Osteoblast (primary cell): ENCODE measurements at regions not wholly inside any gene's neighbourhood (a gene's known extent, or its start where the extent isn't known, plus 50 kb on each side); places are given as distances from the start of the nearest gene placed in this dataset.

Source experiments
- DNase-seq: peaks from one replicate; pipeline ENCODE4 v3.0.0; 2011; ENCODE audit warnings: low spot score, mixed read lengths; ENCODE audit not compliant: insufficient read length; ENCODE audit errors: missing footprints
- H2AFZ ChIP-seq: 2 replicates; pipeline ENCODE4 v1.6.0; 2011; ENCODE audit warnings: mild to moderate bottlenecking, low read length
- H3K27ac ChIP-seq: 2 replicates; pipeline ENCODE4 v1.5.1; 2011; ENCODE audit warnings: mild to moderate bottlenecking, low read depth, low read length, moderate library complexity
- H3K27me3 ChIP-seq: 2 replicates; pipeline ENCODE4 v1.6.0; 2012; ENCODE audit warnings: mild to moderate bottlenecking, control low read depth, inconsistent platforms, low read length, moderate library complexity; ENCODE audit not compliant: insufficient read depth
- H3K36me3 ChIP-seq: 2 replicates; pipeline ENCODE4 v1.5.1; 2011; ENCODE audit warnings: mild to moderate bottlenecking, low read length, control low read depth, moderate library complexity; ENCODE audit not compliant: insufficient read depth
- H3K4me1 ChIP-seq: 2 replicates; pipeline ENCODE4 v1.5.1; 2011; ENCODE audit warnings: mild to moderate bottlenecking, low read length, control low read depth, moderate library complexity; ENCODE audit not compliant: insufficient read depth
- H3K4me2 ChIP-seq: 2 replicates; pipeline ENCODE4 v1.6.0; 2011; ENCODE audit warnings: mild to moderate bottlenecking, low read length; ENCODE audit not compliant: insufficient read depth
- H3K4me3 ChIP-seq: fragments of 200-600 bp; sonication (generic); 3 replicates; pipeline ENCODE4 v1.5.1; 2012; ENCODE audit warnings: mild to moderate bottlenecking, low read length, inconsistent platforms; ENCODE audit not compliant: insufficient read depth
- H3K79me2 ChIP-seq: 2 replicates; pipeline ENCODE4 v1.6.0; 2012; ENCODE audit warnings: mild to moderate bottlenecking, low read length, control low read depth, inconsistent platforms; ENCODE audit not compliant: insufficient read depth
- H3K9me3 ChIP-seq: 2 replicates; pipeline ENCODE4 v1.5.1; 2011; ENCODE audit warnings: low read depth, low read length, control low read depth
- H4K20me1 ChIP-seq: 2 replicates; pipeline ENCODE4 v1.6.0; 2012; ENCODE audit warnings: mild to moderate bottlenecking, low read length, control low read depth; ENCODE audit not compliant: insufficient read depth
- CTCF ChIP-seq: IDR thresholded peaks from 2 replicates; pipeline ENCODE4 v1.5.1; 2011; ENCODE audit warnings: mild to moderate bottlenecking, low read depth, low read length, moderate library complexity; ENCODE audit errors: extremely low read depth

GRCh38 chr16:54509456-54509855 is 222.9 kb upstream of the IRX3 start:
- Histone ChIP-seq H2AFZ (no peak overlapping the region), H3K27ac (no peak overlapping the region), H3K36me3 (no peaks in the 10 kb centered on the region), H3K9me3 (no peaks in the 10 kb centered on the region), H3K79me2 (no peaks in the 10 kb centered on the region), H3K4me2 (no peak overlapping the region), H4K20me1 (no peaks in the 10 kb centered on the region), H3K4me1 (peaks cover 29% of the 10 kb centered on the region), H3K4me3 (no peak overlapping the region), H3K27me3 (no peaks in the 10 kb centered on the region)
- DNase-seq, result no peak
- TF ChIP-seq CTCF, result no peak

DNA sequence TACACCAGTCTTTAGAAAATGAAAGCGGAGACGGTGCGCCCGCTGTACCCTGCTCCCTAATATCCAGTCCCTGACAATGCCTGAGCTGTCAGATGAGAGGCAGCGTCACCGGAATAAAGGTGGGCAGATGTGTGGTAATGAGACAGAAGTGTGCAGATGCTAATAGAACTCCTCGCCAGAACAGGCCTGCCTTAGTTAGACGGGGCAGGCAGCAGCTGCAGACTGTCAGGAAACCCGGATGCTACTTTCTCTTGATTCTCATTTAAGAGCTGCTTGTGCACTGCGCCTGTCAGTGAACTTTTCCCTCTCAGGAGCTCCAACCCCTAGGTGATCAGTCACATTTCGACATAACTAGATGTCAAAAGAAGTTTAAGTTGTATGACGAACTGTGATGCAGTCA is 221.8 kb upstream of the IRX3 start:
- no peaks in the 10 kb centered on the region for H3K79me2 ChIP-seq

GRCh38 chr16:54506741-54507500 is 220.3 kb upstream of the IRX3 start:
- H4K20me1 ChIP-seq, result no peaks in the 10 kb centered on the region
- DNase-seq, result no peak
- no peaks in the 10 kb centered on the region for H3K9me3 ChIP-seq
- H3K4me3 ChIP-seq, result peak overlapping the region; percentile 30
- no peak for TF ChIP-seq CTCF
- peaks cover 35% of the 10 kb centered on the region for H3K4me1 ChIP-seq
- H2AFZ ChIP-seq, result peak overlapping the region; percentile 49
- H3K79me2 ChIP-seq, result no peaks in the 10 kb centered on the region
- H3K36me3 ChIP-seq, result no peaks in the 10 kb centered on the region
- H3K27ac ChIP-seq, result no peak overlapping the region
- H3K4me2 ChIP-seq, result peak overlapping the region; percentile 42
- H3K27me3 ChIP-seq, result no peaks in the 10 kb centered on the region

More for the DNA sequence above, 221.8 kb upstream of the IRX3 start:
- TF ChIP-seq CTCF, result no peak
- Histone ChIP-seq H3K4me3 (no peak overlapping the region), H3K4me1 (peaks cover 30% of the 10 kb centered on the region), H3K9me3 (no peaks in the 10 kb centered on the region), H3K36me3 (no peaks in the 10 kb centered on the region), H4K20me1 (no peaks in the 10 kb centered on the region), H2AFZ (no peak overlapping the region), H3K27ac (no peak overlapping the region), H3K4me2 (no peak overlapping the region), H3K27me3 (no peaks in the 10 kb centered on the region)
- no peak for DNase-seq

DNA sequence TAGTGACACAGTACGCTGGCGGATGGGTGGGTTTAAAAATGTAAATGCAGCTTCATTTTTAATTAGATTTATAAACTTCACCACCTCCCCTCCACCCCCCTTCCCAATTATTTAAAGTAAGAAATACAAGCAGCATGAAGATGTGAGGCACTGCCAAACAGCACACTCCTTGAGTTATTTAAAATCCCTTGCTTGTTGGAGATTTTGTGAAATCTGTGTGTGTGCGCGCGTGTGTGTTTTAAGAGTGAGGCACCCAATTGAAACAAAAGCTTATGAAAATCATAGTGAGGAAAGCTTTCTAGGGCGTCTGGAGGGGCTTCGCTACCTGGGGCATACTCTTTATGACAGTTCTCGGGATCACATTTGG is 219.6 kb upstream of the IRX3 start:
- Histone ChIP-seq H3K4me3 (peak overlapping the region; percentile 30), H3K9me3 (no peaks in the 10 kb centered on the region), H3K27me3 (no peaks in the 10 kb centered on the region), H3K4me1 (peaks cover 30% of the 10 kb centered on the region), H3K4me2 (peak overlapping the region; percentile 42), H4K20me1 (no peaks in the 10 kb centered on the region), H3K36me3 (no peaks in the 10 kb centered on the region), H2AFZ (no peak overlapping the region), H3K79me2 (no peaks in the 10 kb centered on the region), H3K27ac (no peak overlapping the region)
- no peak for TF ChIP-seq CTCF
- DNase-seq, result no peak
